GM18498 (cell line): ENCODE measurements at regions not wholly inside any gene's neighbourhood (a gene's known extent, or its start where the extent isn't known, plus 50 kb on each side); places are given as distances from the start of the nearest gene placed in this dataset.

Source experiments
- ATAC-seq: cut with Tn5 transposase; IDR thresholded peaks from one replicate; pipeline ENCODE4 v1.9.1; 2021; ENCODE audit warnings: mild to moderate bottlenecking, moderate library complexity; ENCODE audit not compliant: unreplicated experiment

GRCh38 chr18:65017372-65017760 lies 733.4 kb upstream of the CDH7 start:
- ATAC-seq = no peak

- no peak for ATAC-seq
Observed at GRCh38 chr18:65016631-65017371, 734.0 kb upstream of the CDH7 start.

- ATAC-seq = no peak
Observed at GRCh38 chr18:64994370-64994769, 756.4 kb upstream of the CDH7 start.

GRCh38 chr18:64993695-64994094 lies 757.1 kb upstream of the CDH7 start:
- ATAC-seq = no peak

- no peak for ATAC-seq
Observed at GRCh38 chr18:64992654-64993053, 758.2 kb upstream of the CDH7 start.

GRCh38 chr18:64991102-64991501 lies 759.7 kb upstream of the CDH7 start:
- ATAC-seq = no peak

- no peak for ATAC-seq
Observed at GRCh38 chr18:64986906-64987495, 763.8 kb upstream of the CDH7 start.

GRCh38 chr18:64983497-64984238 lies 767.1 kb upstream of the CDH7 start:
- no peak for ATAC-seq

- no peak for ATAC-seq
Observed at GRCh38 chr18:64982414-64983055, 768.3 kb upstream of the CDH7 start.

- no peak for ATAC-seq
Observed at GRCh38 chr18:64981915-64982314, 768.9 kb upstream of the CDH7 start.

- ATAC-seq = no peak
Observed at GRCh38 chr18:64979791-64980190, 771.0 kb upstream of the CDH7 start.

- ATAC-seq = no peak
Observed at GRCh38 chr18:64974391-64975125, 776.3 kb upstream of the CDH7 start.

GRCh38 chr18:64972545-64972944 lies 778.3 kb upstream of the CDH7 start:
- ATAC-seq = no peak

- ATAC-seq = no peak
Observed at GRCh38 chr18:64966667-64967066, 784.1 kb upstream of the CDH7 start.

- no peak for ATAC-seq
Observed at GRCh38 chr18:64956465-64956864, 794.3 kb upstream of the CDH7 start.

GRCh38 chr18:64949885-64950284 lies 800.9 kb upstream of the CDH7 start:
- no peak for ATAC-seq

- no peak for ATAC-seq
Observed at GRCh38 chr18:64936671-64937070, 787.8 kb upstream of the LINC00305 start.

GRCh38 chr18:64929036-64929435 lies 780.1 kb upstream of the LINC00305 start:
- ATAC-seq = no peak

- no peak for ATAC-seq
Observed at GRCh38 chr18:64919971-64920570, 771.2 kb upstream of the LINC00305 start.

GRCh38 chr18:64918851-64919250 lies 770.0 kb upstream of the LINC00305 start:
- ATAC-seq = no peak
